CD4-positive, alpha-beta T cell (primary cell): ENCODE measurements at regions not wholly inside any gene's neighbourhood (a gene's known extent, or its start where the extent isn't known, plus 50 kb on each side); places are given as distances from the start of the nearest gene placed in this dataset.

Experiments used
- ATAC-seq: fragments of 200-7000 bp; cut with Tn5 transposase; one replicate; pipeline ENCODE4 v1.10.0; 2022; ENCODE audit warnings: mild to moderate bottlenecking; ENCODE audit not compliant: poor library complexity
- CTCF ChIA-PET: fragments of 350-600 bp; sonication (Branson Sonifier 250); formaldehyde crosslinking; loops from one replicate; lab custom pipeline; 2021; ENCODE audit warnings: antibody characterized with exemption, inconsistent platforms; lab: Charles Lee
- POLR2A ChIA-PET: fragments of 350-600 bp; sonication (Branson Sonifier 250); formaldehyde crosslinking; loops from one replicate; lab custom pipeline; 2021; ENCODE audit warnings: antibody characterized with exemption, inconsistent platforms; lab: Charles Lee
- DNase-seq, 14 experiments: peaks; one replicate each; pipeline ENCODE4 v3.0.0-alpha.2; 2013 to 2020; ENCODE audit warnings: mixed read lengths in 2 of 14
- H3K27ac ChIP-seq, 2 donors: one replicate each; pipeline versions ENCODE4 v1.5.1 to v1.7.0; 2013; ENCODE audit warnings: low read length in 2 of 2, low read depth in 1 of 2, mild to moderate bottlenecking in 1 of 2
- H3K27me3 ChIP-seq, 2 experiments: 1 replicate in 1 of 2; 2 replicates in 1 of 2; pipeline versions ENCODE4 v1.6.1 to v1.7.0; 2013; ENCODE audit warnings: low read length in 2 of 2, control low read depth in 1 of 2, mild to moderate bottlenecking in 1 of 2, moderate library complexity in 1 of 2; ENCODE audit not compliant: insufficient read depth in 2 of 2, control insufficient read depth in 1 of 2
- H3K36me3 ChIP-seq: one replicate; pipeline ENCODE4 v1.6.1; 2013; ENCODE audit warnings: low read length, control low read depth; ENCODE audit not compliant: insufficient read depth
- H3K4me1 ChIP-seq: one replicate; pipeline ENCODE4 v1.6.1; 2013; ENCODE audit warnings: low read length, control low read depth; ENCODE audit not compliant: insufficient read depth
- H3K4me3 ChIP-seq: one replicate; pipeline ENCODE4 v1.5.1; 2013; ENCODE audit warnings: mild to moderate bottlenecking, low read length, moderate library complexity
- H3K9me3 ChIP-seq, 2 experiments: 1 replicate in 1 of 2; 2 replicates in 1 of 2; pipeline versions ENCODE4 v1.6.1 to v1.7.0; 2013; ENCODE audit warnings: low read length in 2 of 2, mild to moderate bottlenecking in 2 of 2, control low read depth in 1 of 2, moderate library complexity in 1 of 2; ENCODE audit not compliant: control insufficient read depth in 1 of 2, insufficient read depth in 1 of 2
- H3K27ac Mint-ChIP-seq: one replicate; pipeline ENCODE4 v1.8.0; 2020; ENCODE audit warnings: mixed read lengths
- H3K27me3 Mint-ChIP-seq: one replicate; pipeline ENCODE4 v1.8.0; 2021; ENCODE audit warnings: mixed read lengths
- H3K36me3 Mint-ChIP-seq: one replicate; pipeline ENCODE4 v1.8.0; 2021; ENCODE audit warnings: low read depth, mixed read lengths
- H3K4me1 Mint-ChIP-seq: one replicate; pipeline ENCODE4 v1.8.0; 2021; ENCODE audit warnings: low read depth, mixed read lengths
- H3K4me3 Mint-ChIP-seq: one replicate; pipeline ENCODE4 v1.8.0; 2020; ENCODE audit warnings: mild to moderate bottlenecking, mixed read lengths
- H3K9me3 Mint-ChIP-seq: one replicate; pipeline ENCODE4 v1.8.0; 2020; ENCODE audit warnings: mixed read lengths
- intact Hi-C, 2 experiments: fragments of 100-400 bp; cut with DNase I in 1 of 2; cut with micrococcal nuclease in 1 of 2; formaldehyde crosslinking; loops; one replicate each; pipeline versions ENCODE4 v1.15.1 to v1.9.0; 2023 to 2025; cut with DNase I, micrococcal nuclease
- TF ChIP-seq, protein P1 (sequence below): fragments of 200-600 bp; IDR thresholded peaks from one replicate; pipeline ENCODE4 v1.8.0; 2022; ENCODE audit warnings: antibody characterized with exemption, mild to moderate bottlenecking

DNA sequence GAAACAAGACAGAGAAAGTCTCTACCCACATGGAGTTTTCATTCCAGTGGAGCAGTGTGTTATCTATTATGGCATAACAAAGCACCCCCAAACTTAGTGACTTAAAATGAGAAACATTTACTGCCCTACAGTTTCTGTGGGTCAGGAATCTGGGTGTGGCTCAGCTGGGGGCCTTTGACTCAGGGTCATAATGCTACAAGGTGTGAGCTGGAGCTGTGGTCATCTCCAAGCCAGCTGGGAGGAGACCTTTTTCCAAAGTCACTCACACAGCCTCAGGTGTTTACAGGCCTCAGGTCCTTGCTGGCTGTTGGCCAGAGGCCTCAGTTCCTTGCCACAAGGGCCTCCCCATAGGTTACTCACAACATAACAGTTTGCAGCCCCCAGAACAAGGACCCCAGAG lies 169.2 kb downstream of the ETAA1 start:
- no peaks in the 10 kb centered on the region for H3K27me3 Mint-ChIP-seq
- intact Hi-C loops = no loop called here
- H3K27ac ChIP-seq = no peak overlapping the region
- no peaks in the 10 kb centered on the region for H3K9me3 ChIP-seq
- H3K4me3 Mint-ChIP-seq = no peak overlapping the region
- H3K27me3 ChIP-seq = no peaks in the 10 kb centered on the region
- H3K27ac Mint-ChIP-seq = no peak overlapping the region
- ATAC-seq = no peak
- H3K4me3 ChIP-seq = no peak overlapping the region
- no peak for DNase-seq
- H3K36me3 ChIP-seq = no peaks in the 10 kb centered on the region
- no peaks in the 10 kb centered on the region for H3K4me1 Mint-ChIP-seq
- H3K36me3 Mint-ChIP-seq = no peaks in the 10 kb centered on the region
- ChIA-PET CTCF (no interaction called here), POLR2A (no interaction called here)
- peaks cover 12% of the 10 kb centered on the region for H3K9me3 Mint-ChIP-seq
- H3K4me1 ChIP-seq = no peaks in the 10 kb centered on the region
- TF ChIP-seq, protein P1, sequence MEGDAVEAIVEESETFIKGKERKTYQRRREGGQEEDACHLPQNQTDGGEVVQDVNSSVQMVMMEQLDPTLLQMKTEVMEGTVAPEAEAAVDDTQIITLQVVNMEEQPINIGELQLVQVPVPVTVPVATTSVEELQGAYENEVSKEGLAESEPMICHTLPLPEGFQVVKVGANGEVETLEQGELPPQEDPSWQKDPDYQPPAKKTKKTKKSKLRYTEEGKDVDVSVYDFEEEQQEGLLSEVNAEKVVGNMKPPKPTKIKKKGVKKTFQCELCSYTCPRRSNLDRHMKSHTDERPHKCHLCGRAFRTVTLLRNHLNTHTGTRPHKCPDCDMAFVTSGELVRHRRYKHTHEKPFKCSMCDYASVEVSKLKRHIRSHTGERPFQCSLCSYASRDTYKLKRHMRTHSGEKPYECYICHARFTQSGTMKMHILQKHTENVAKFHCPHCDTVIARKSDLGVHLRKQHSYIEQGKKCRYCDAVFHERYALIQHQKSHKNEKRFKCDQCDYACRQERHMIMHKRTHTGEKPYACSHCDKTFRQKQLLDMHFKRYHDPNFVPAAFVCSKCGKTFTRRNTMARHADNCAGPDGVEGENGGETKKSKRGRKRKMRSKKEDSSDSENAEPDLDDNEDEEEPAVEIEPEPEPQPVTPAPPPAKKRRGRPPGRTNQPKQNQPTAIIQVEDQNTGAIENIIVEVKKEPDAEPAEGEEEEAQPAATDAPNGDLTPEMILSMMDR = no peak

DNA sequence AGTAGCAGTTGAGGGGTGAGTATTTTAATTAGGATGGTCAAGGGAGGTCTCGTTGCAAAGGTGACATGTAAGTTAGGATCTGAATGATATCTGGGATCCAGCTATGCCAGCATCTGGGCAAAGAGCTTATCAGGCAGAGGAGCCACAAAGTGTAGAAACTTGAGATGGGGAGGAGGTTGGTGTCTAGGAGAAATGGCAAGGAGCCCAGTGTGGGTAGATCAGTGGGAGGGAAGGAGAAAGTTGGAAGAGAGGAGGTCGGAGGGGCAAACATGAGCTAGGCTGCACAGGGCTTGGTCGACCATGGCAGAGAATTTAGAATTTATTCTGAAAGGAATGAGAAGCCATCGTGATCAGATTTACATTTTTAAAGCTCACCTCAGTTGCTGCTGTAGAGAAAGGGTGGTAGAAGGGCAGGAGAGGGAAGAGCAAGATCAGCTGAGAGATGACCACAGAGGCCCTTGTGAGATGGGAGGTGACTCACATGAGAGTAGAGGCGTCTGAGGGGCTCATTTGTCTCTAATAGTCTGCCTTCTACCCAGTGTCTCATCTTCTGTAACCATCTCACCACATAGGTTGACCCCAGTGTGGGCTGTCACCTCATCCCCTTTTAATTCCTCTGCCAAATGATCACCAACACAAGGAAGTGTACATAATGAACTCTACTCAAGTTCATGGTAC lies 170.0 kb downstream of the ETAA1 start:
- Histone ChIP-seq H3K4me3 (no peak overlapping the region), H3K4me1 (no peaks in the 10 kb centered on the region), H3K9me3 (no peaks in the 10 kb centered on the region), H3K36me3 (no peaks in the 10 kb centered on the region), H3K27ac (no peak overlapping the region), H3K27me3 (no peaks in the 10 kb centered on the region)
- ChIA-PET CTCF (no interaction called here), POLR2A (no interaction called here)
- no peak for ATAC-seq
- Mint-ChIP-seq H3K4me3 (no peak overlapping the region), H3K9me3 (peaks cover 13% of the 10 kb centered on the region), H3K27ac (no peak overlapping the region), H3K36me3 (no peaks in the 10 kb centered on the region), H3K27me3 (no peaks in the 10 kb centered on the region), H3K4me1 (no peaks in the 10 kb centered on the region)
- intact Hi-C loops = no loop called here
- TF ChIP-seq, protein P1 = no peak
- no peak for DNase-seq

DNA sequence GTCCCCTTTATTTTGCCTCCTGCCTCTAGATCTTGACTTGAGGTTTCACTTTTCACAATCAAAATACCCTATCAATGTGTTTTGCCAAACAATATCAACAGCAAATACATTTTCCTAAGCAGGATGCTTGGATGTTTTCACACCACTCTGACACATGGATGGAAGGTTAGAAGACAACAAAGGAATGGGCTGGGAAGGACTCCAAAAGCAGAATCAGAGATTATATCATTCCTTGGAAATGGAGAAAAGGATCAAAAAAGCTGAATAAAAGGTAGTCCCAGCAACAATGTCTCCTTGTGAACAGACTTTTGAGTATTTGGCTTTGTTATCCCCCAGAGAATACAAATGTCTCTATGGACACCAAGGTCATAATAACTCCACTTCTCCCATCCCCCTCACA lies 170.8 kb downstream of the ETAA1 start:
- TF ChIP-seq, protein P1 = no peak
- H3K4me1 Mint-ChIP-seq = no peaks in the 10 kb centered on the region
- ChIA-PET CTCF (no interaction called here), POLR2A (no interaction called here)
- ATAC-seq (no peak), DNase-seq (no peak)
- Histone ChIP-seq H3K4me3 (no peak overlapping the region), H3K27me3 (no peaks in the 10 kb centered on the region), H3K27ac (no peak overlapping the region), H3K4me1 (no peaks in the 10 kb centered on the region), H3K36me3 (no peaks in the 10 kb centered on the region), H3K9me3 (no peaks in the 10 kb centered on the region)
- no peak overlapping the region for H3K4me3 Mint-ChIP-seq
- intact Hi-C loops = no loop called here
- H3K36me3 Mint-ChIP-seq = no peaks in the 10 kb centered on the region
- no peak overlapping the region for H3K27ac Mint-ChIP-seq
- peaks cover 15% of the 10 kb centered on the region for H3K9me3 Mint-ChIP-seq
- no peaks in the 10 kb centered on the region for H3K27me3 Mint-ChIP-seq
